Erythroblast (primary cell): ENCODE measurements at regions not wholly inside any gene's neighbourhood (a gene's known extent, or its start where the extent isn't known, plus 50 kb on each side); places are given as distances from the start of the nearest gene placed in this dataset.

Experiments used
- DNase-seq, 2 experiments: peaks; one replicate each; lab custom pipeline; 2025; lab: John Stamatoyannopoulos, UW
- GATA1 ChIP-seq: IDR thresholded peaks from 2 replicates; pipeline ENCODE4 v1.6.1; 2011; ENCODE audit warnings: low read depth, mild to moderate bottlenecking, control low read depth, low read length, moderate library complexity
- POLR2A ChIP-seq: IDR thresholded peaks from 2 replicates; pipeline ENCODE4 v1.6.1; 2011; ENCODE audit warnings: mild to moderate bottlenecking, low read length

DNA sequence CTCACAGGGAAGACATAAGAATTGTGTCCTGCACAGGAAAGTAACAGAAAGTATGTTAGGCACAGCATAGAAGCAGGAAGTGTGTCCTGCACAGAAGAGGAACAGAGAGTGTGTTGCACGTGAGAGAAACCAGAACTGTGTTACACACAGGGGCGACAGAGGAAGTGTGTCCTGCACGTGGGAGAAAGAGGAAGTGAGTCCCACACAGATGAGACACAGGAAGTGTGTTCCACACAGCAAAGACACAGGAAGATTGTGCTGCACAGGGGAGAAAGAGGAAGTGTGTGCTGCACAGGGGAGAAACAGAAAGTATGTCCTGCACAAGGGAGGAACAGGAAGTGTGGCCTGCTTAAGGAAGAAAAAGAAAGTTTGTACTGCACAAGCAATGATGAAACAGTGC is 800.1 kb downstream of the CDY2B start:
- TF ChIP-seq GATA1 (no peak), POLR2A (no peak)
- no peak for DNase-seq

DNA sequence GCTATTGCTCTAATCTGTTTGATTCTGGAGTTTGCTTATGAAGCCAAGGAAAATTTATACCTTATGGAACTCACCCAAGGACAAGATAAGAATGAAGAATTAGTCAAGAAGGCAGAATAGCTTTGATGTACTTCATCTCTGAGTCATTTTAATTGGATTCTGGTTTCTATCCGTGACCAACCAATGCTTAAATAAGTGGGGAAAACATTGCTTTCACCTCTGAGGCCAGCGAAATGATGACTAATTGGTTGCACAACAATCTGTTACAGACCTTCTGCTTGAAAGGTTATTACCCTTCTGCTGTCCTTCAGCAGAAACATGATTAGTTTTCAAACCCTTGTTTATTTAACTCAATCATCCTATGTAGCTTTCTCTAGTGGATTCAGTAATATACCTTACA is 812.7 kb downstream of the CDY2B start:
- TF ChIP-seq POLR2A (no peak), GATA1 (no peak)
- DNase-seq = no peak

DNA sequence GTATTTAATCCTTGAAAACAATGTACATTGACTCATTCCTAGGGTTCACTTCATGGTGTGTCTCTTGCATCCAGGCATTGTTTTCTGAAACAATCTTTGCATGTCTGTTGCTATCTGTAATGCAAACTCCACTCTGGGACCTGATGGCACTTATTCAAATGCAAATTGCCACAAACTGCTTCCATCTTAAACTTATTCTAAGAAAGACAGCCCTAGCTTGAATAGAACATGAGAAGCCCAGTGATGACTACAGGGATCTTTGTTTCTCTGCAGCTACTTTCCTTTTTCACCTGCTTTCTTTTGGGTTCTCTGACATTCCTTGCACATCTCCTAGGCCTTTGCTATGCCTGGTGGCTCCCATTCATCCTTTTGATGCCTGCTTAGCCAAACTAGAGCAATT is 827.0 kb downstream of the CDY2B start:
- TF ChIP-seq GATA1 (no peak), POLR2A (no peak)
- no peak for DNase-seq

DNA sequence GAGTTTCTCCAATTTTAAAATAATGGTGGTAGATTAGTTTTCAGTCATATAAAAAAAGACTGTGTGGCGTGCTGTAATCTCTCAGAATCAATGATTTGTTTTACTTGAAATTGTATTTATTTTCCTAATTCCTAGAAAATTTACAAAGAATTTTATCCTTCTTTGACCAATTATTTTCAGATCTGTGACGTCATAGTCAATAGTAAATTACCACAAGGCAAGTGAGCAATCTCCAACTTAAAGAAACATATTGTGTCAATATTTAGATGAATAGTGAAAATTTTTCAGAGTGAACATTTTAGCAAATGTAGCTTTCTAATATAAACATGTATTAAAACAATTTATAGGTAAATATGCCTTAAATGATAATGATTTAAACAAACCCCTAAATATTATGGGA is 829.6 kb downstream of the CDY2B start:
- TF ChIP-seq GATA1 (no peak), POLR2A (no peak)
- no peak for DNase-seq

DNA sequence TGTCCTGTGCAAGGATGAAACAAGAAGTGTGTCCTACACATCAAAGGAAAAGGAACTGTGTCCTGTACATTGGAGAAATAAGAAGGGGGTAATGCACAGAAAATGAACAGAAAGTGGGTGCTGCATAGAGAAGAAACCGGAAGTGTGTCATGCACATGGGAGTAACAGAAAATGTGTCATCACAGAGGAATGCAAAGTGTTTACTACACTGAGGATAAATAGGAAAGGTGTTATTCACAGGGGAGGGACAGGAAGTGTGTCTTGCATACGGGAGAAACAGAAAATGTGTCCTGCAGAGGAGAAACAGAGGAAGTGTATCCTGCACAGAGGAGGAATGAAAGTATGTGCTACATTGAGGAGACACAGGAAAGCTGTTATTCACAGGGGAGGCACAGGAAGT is 834.9 kb downstream of the CDY2B start:
- TF ChIP-seq GATA1 (no peak), POLR2A (no peak)
- DNase-seq = no peak

DNA sequence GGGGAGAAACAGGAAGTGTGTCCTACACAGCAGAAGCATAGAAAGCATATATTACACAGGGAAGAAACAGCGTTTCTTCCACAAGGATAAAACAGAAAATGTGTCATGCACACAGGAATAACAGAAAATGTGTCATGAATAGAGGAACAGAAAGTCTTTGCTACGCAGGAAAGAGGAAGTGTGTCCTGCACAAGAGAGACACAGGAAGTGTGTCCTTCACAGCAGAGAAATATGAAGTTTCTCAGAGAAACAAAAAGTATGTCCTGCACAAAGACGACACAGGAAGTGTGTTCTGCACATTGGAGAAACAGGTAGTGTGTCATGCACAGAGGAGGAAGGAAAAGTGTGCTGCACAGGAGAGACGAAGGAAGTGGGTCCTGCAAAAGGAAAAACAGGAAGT is 835.3 kb downstream of the CDY2B start:
- TF ChIP-seq GATA1 (no peak), POLR2A (no peak)
- no peak for DNase-seq

DNA sequence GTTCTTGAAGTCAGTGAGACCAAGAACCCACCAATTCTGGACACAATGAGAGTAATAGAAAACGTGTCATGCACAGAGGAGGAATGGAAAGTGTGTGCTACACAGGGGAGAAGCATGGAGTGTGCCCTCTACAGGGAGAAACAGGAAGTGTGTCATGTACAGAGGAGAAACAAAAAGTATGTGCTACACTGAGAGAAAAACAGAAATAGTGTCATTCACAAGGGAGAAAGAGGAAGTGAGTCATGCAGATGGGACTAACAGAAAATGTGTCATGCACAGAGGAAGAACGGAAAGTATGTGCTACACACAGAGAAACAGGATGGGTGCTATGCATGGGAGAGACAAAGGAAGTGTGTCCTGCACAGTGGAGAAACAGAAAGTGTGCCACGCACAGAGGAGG is 835.7 kb downstream of the CDY2B start:
- TF ChIP-seq POLR2A (no peak), GATA1 (no peak)
- no peak for DNase-seq

DNA sequence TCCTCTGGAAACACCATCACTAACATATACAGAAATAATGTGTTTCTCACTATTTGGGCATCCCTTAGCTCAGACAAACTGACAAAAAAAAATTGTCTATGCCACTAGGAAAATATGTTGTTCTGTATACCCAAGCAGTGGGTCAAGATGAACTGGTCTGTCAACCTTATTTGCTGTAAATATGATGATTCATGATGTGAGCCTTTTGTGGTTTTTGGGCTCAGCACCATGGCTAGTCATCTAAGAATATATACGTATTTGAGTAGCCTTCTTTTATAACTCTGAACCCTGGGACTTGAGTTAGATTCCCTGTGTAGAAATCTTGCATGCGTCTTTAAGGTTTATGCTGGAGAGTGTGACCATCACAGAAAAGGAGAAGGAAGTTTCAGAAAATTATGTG is 841.6 kb downstream of the CDY2B start:
- no peak for TF ChIP-seq POLR2A
- TF ChIP-seq GATA1 = no peak
- DNase-seq = no peak

DNA sequence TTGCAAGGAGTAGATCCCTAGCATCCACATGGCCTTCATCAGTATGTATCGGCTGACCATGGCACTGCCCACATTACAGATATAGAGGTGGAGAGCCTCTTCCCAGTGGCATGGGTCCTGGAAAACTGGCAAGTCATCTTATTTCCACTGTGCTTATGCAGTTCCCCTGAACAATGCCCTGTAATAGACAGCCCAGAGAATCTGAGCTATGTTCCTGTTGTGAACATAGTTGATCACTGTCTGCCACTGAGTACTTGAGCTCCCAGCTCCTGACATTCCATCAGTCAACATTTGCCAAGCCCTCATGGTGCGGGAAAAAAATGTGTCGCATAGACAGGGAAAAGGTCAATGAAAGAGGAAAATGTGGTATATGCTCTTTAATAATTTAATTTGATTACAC is 861.9 kb downstream of the CDY2B start:
- TF ChIP-seq POLR2A (no peak), GATA1 (no peak)
- no peak for DNase-seq

DNA sequence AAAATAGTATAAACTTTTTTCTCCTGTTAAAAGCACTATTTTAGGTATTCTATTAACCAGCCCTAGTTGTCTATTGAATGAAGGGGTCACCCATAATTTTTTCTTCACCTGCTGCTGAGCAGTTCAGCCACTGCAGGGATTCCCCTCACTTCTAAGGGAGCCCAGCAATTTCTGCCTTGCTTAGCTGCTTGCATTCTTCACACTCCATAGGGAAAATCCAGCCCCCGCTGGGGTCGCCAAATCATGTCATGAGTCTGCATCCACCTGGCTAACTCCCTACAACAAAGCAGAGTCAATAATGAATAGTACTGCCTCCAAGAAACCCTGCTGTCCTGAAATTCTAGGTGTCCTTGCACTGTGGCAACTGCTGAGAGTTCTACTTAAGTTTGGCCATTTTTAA is 886.5 kb downstream of the CDY2B start:
- DNase-seq = no peak
- TF ChIP-seq GATA1 (no peak), POLR2A (no peak)

DNA sequence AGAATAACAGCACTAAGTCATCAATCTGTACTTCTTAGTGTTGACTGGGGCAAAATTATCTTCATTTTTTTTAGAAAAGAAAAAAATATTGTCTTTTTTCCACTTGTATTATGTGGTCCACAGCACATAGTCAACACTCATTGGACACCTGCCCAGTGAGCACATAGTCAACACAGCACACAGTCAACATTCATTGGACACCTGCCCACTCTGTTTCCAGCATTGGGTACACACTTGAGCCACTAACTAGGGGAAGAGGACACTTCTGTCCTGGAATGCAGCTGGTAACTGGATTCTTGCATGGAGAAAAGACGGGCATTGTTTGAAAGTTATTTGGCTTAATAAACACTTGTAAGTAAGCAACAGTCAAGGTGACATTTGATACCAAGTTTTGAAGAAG is 898.2 kb downstream of the CDY2B start:
- DNase-seq = no peak
- TF ChIP-seq GATA1 (no peak), POLR2A (no peak)

DNA sequence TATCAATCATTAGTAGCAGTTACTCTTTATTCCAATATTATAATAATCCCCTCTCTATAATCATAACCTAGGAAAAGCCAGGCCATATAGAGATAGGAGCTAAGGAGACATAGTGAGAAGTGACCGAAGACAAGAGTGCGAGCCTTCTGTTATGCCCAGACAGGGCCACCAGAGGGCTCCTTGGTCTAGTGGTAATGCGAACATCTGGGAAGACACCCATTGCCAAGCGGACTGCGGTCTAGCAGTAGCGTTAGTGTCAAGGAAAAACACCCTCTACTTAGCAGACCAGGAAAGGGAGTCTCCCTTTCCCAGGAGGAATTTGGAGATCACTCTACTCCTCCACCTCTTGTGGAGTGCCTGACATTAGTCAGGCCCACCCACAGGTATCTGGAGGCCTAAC is 920.9 kb downstream of the CDY2B start:
- no peak for DNase-seq
- TF ChIP-seq GATA1 (no peak), POLR2A (no peak)

DNA sequence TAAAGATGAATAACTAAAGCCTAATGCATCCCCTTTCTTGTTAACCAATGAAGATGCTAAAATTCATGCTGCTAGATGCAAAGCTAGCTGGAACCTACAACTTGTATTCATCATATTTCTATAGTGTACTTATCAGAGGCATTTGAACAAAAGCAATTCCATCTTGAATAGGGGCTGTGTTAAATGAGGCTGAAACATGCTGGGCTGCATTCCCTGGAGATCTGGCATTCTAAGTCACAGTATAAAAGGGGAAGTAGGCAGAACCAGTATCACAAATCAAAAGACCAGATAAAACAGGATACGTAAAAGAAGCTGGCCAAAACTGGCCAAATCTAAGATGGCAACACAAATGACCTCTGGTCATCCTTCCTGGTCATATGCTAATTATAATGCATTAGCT is 932.8 kb downstream of the CDY2B start:
- no peak for DNase-seq
- TF ChIP-seq POLR2A (no peak), GATA1 (no peak)
